ENCODE measurements at regions not wholly inside any gene's neighbourhood (a gene's known extent, or its start where the extent isn't known, plus 50 kb on each side); places are given as distances from the start of the nearest gene placed in this dataset.

GRCh38 chr22:46085828-46086576 lies 64.3 kb upstream of the PPARA start:
- no peaks in the 10 kb centered on the region for H3K4me1 ChIP-seq (ENCODE audit: low read depth)
- no peaks in the 10 kb centered on the region for H3K36me3 ChIP-seq
- no peak overlapping the region for H3K4me3 ChIP-seq
- H3K27ac ChIP-seq: no peak overlapping the region
- no peaks in the 10 kb centered on the region for H3K9me3 ChIP-seq (ENCODE audit: low read depth)
- DNase-seq (ENCODE audit: low read depth in 1 of 2, low spot score in 1 of 2): peak in 1 of 2 donors; percentile 64
- no peak for TF ChIP-seq CTCF (IDR thresholded peaks at IDR 0.05; ENCODE audit: low read depth, low read length)
- no peaks in the 10 kb centered on the region for H3K27me3 ChIP-seq

GRCh38 chr22:46086577-46087335 lies 63.6 kb upstream of the PPARA start:
- H3K27ac ChIP-seq: no peak overlapping the region
- H3K4me1 ChIP-seq (ENCODE audit: low read depth): no peaks in the 10 kb centered on the region
- H3K4me3 ChIP-seq: no peak overlapping the region
- H3K27me3 ChIP-seq: no peaks in the 10 kb centered on the region
- H3K36me3 ChIP-seq: no peaks in the 10 kb centered on the region
- no peak for TF ChIP-seq CTCF (IDR thresholded peaks at IDR 0.05; ENCODE audit: low read depth, low read length)
- DNase-seq (ENCODE audit: low read depth in 1 of 2, low spot score in 1 of 2): no peak
- H3K9me3 ChIP-seq (ENCODE audit: low read depth): no peaks in the 10 kb centered on the region

- Histone ChIP-seq H3K27ac (no peak overlapping the region), H3K4me1 (ENCODE audit: low read depth) (no peaks in the 10 kb centered on the region), H3K27me3 (no peaks in the 10 kb centered on the region), H3K4me3 (no peak overlapping the region), H3K9me3 (ENCODE audit: low read depth) (no peaks in the 10 kb centered on the region), H3K36me3 (no peaks in the 10 kb centered on the region)
- DNase-seq (ENCODE audit: low read depth in 1 of 2, low spot score in 1 of 2): no peak
- TF ChIP-seq CTCF (IDR thresholded peaks at IDR 0.05; ENCODE audit: low read depth, low read length): no peak
Observed at GRCh38 chr22:46087336-46087690, 63.0 kb upstream of the PPARA start.

- peak in 1 of 2 donors; percentile 96 for DNase-seq (ENCODE audit: low read depth in 1 of 2, low spot score in 1 of 2)
- no peak for TF ChIP-seq CTCF (IDR thresholded peaks at IDR 0.05; ENCODE audit: low read depth, low read length)
- Histone ChIP-seq H3K4me1 (ENCODE audit: low read depth) (no peaks in the 10 kb centered on the region), H3K27me3 (no peaks in the 10 kb centered on the region), H3K27ac (no peak overlapping the region), H3K9me3 (ENCODE audit: low read depth) (no peaks in the 10 kb centered on the region), H3K36me3 (no peaks in the 10 kb centered on the region), H3K4me3 (no peak overlapping the region)
Observed at GRCh38 chr22:46087816-46088277, 62.5 kb upstream of the PPARA start.

- peak in 1 of 2 donors; percentile 69 for DNase-seq (ENCODE audit: low read depth in 1 of 2, low spot score in 1 of 2)
- H3K36me3 ChIP-seq: no peaks in the 10 kb centered on the region
Observed at GRCh38 chr22:46088541-46089311, 61.6 kb upstream of the PPARA start.

More at GRCh38 chr22:46088541-46089311, 61.6 kb upstream of the PPARA start:
- TF ChIP-seq CTCF (IDR thresholded peaks at IDR 0.05; ENCODE audit: low read depth, low read length): no peak
- H3K9me3 ChIP-seq (ENCODE audit: low read depth): no peaks in the 10 kb centered on the region
- no peaks in the 10 kb centered on the region for H3K4me1 ChIP-seq (ENCODE audit: low read depth)
- H3K27me3 ChIP-seq: no peaks in the 10 kb centered on the region
- H3K27ac ChIP-seq: no peak overlapping the region
- H3K4me3 ChIP-seq: no peak overlapping the region
